ENCODE measurements at regions not wholly inside any gene's neighbourhood (a gene's known extent, or its start where the extent isn't known, plus 50 kb on each side); places are given as distances from the start of the nearest gene placed in this dataset.

DNA sequence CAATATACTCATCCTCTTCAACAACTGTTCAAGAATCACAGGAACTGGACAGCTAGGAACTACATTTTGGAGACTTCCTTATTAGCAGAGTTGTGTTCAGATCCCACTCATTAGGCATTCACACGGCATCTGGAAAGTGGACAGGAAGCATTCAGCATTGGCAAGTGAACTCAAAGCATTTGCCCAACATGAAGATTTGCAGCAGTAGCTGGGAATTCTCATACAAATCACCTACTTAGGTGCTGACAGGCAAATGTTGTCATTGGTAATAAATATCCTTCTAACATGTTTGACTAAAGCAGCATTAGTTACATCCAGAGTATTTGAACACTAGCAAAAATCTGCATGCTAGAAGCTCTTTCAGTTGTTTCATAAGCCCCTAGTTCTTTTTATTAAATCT lies 350.8 kb downstream of the PTH2R start:
- TF ChIP-seq, protein P1, sequence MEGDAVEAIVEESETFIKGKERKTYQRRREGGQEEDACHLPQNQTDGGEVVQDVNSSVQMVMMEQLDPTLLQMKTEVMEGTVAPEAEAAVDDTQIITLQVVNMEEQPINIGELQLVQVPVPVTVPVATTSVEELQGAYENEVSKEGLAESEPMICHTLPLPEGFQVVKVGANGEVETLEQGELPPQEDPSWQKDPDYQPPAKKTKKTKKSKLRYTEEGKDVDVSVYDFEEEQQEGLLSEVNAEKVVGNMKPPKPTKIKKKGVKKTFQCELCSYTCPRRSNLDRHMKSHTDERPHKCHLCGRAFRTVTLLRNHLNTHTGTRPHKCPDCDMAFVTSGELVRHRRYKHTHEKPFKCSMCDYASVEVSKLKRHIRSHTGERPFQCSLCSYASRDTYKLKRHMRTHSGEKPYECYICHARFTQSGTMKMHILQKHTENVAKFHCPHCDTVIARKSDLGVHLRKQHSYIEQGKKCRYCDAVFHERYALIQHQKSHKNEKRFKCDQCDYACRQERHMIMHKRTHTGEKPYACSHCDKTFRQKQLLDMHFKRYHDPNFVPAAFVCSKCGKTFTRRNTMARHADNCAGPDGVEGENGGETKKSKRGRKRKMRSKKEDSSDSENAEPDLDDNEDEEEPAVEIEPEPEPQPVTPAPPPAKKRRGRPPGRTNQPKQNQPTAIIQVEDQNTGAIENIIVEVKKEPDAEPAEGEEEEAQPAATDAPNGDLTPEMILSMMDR (IDR thresholded peaks at IDR 0.05; ENCODE audit: low read depth, low read length, poor library complexity, severe bottlenecking): no peak
- no peak for TF ChIP-seq EZH2phosphoT487 (IDR thresholded peaks at IDR 0.05; ENCODE audit: borderline replicate concordance, low read length)
